Cardiac fibroblast (primary cell): ENCODE measurements at regions not wholly inside any gene's neighbourhood (a gene's known extent, or its start where the extent isn't known, plus 50 kb on each side); places are given as distances from the start of the nearest gene placed in this dataset.
A peak's percentile ranks its signal among the peaks of the same experiment; 100 is the strongest.

ENCODE experiments used
- DNase-seq, 2 donors: peaks; one replicate each; pipeline versions ENCODE4 v3.0.0 to v3.0.0-alpha.2; 2010; ENCODE audit warnings: low read depth in 2 of 2
- H3K4me3 ChIP-seq, 2 donors: replicated peaks in 1 of 2; 1 replicate in 1 of 2; 2 replicates in 1 of 2; pipeline ENCODE4 v1.5.1; 2011; ENCODE audit warnings: low read depth in 2 of 2, low read length in 2 of 2, mild to moderate bottlenecking in 2 of 2, moderate library complexity in 1 of 2
- CTCF ChIP-seq: IDR thresholded peaks from one replicate; pipeline ENCODE4 v1.5.1; 2011; ENCODE audit warnings: low read depth, mild to moderate bottlenecking, low read length, inconsistent platforms

- TF ChIP-seq CTCF = no peak
- H3K4me3 ChIP-seq = no peak overlapping the region
- no peak for DNase-seq
These were observed 392.9 kb upstream of the B3GALT2 start for GRCh38 chr1:193579323-193579722.

GRCh38 chr1:193574913-193575312, 388.5 kb upstream of the B3GALT2 start:
- no peak for DNase-seq
- H3K4me3 ChIP-seq = no peak overlapping the region
- no peak for TF ChIP-seq CTCF

- no peak for TF ChIP-seq CTCF
- DNase-seq = no peak
- no peak overlapping the region for H3K4me3 ChIP-seq
These were observed 383.5 kb upstream of the B3GALT2 start for GRCh38 chr1:193569983-193570269.

GRCh38 chr1:193569096-193569982, 382.9 kb upstream of the B3GALT2 start:
- no peak overlapping the region for H3K4me3 ChIP-seq
- peak; percentile 57 to 73 for DNase-seq
- no peak for TF ChIP-seq CTCF

DNA sequence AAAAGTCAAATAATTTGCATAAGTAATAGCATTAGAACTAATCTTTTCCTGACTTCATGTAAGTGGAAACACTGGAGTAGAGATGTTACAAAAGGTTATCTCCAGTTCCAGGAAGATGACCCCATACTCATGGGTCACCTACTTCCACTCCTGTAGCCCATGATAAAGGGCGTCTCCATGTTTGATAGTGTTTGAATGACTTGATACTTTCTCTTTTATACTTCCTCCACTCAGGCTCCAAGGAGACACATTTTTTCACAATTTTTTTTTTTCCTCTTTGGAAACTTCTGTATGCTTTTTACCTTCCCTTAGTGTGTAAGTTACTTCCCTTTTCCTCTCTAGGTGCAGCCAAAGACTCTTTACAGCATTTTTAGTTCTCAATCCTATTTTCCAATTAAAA, 382.1 kb upstream of the B3GALT2 start:
- no peak for DNase-seq
- H3K4me3 ChIP-seq = no peak overlapping the region
- TF ChIP-seq CTCF = no peak

DNA sequence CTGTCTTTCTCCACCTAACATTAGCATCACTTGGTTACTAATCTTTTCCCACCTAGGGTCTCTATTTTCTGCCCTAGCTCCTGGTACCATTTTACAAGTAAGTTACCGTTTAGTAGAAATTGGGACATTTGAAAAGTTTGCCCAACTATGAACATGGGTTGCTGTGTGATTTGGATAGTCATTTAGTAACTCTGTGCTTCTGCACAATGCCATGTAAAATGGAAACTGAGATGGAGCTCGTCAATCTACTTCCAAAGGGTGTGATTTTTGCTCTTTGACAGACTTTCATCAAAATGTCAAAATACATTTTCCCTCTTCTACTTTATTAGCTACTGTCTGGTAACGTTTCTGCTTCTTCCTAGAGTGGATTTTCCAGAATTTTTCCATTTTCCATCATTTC, 381.5 kb upstream of the B3GALT2 start:
- no peak for DNase-seq
- no peak overlapping the region for H3K4me3 ChIP-seq
- no peak for TF ChIP-seq CTCF

- TF ChIP-seq CTCF = no peak
- H3K4me3 ChIP-seq = no peak overlapping the region
- DNase-seq = no peak
These were observed 380.3 kb upstream of the B3GALT2 start for GRCh38 chr1:193566735-193567134.
